ENCODE measurements at regions not wholly inside any gene's neighbourhood (a gene's known extent, or its start where the extent isn't known, plus 50 kb on each side); places are given as distances from the start of the nearest gene placed in this dataset.

DNA sequence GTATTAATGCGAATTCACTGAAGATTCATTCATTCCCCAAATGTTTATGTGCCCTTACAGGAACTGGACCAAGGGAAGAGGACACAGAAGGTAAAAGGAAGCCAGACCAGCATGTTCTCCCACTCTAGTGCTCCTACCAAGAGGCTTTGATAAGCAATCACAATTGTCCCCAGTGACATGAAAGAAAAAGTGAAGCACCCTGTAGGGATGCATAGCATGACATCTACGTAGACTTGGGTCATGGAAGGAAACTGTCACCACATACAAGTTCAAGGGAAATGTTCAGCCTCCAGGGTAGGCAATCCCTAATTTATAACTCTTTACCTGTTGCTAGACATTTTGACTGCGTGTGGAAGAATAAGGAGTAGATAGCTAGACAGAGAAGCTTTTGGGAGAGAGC, 348.6 kb upstream of the MCTP2 start:
- TF ChIP-seq, protein P1, sequence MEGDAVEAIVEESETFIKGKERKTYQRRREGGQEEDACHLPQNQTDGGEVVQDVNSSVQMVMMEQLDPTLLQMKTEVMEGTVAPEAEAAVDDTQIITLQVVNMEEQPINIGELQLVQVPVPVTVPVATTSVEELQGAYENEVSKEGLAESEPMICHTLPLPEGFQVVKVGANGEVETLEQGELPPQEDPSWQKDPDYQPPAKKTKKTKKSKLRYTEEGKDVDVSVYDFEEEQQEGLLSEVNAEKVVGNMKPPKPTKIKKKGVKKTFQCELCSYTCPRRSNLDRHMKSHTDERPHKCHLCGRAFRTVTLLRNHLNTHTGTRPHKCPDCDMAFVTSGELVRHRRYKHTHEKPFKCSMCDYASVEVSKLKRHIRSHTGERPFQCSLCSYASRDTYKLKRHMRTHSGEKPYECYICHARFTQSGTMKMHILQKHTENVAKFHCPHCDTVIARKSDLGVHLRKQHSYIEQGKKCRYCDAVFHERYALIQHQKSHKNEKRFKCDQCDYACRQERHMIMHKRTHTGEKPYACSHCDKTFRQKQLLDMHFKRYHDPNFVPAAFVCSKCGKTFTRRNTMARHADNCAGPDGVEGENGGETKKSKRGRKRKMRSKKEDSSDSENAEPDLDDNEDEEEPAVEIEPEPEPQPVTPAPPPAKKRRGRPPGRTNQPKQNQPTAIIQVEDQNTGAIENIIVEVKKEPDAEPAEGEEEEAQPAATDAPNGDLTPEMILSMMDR (IDR thresholded peaks at IDR 0.05; ENCODE audit: low read depth, low read length): no peak
- DNase-seq (ENCODE audit: low read depth, low spot score): no peak
- H3K4me3 ChIP-seq (ENCODE audit: low read depth, low read length): no peak overlapping the region
- in situ Hi-C loops (cut with HindIII; ENCODE audit: low sequenced_read_pairs): no loop called here

DNA sequence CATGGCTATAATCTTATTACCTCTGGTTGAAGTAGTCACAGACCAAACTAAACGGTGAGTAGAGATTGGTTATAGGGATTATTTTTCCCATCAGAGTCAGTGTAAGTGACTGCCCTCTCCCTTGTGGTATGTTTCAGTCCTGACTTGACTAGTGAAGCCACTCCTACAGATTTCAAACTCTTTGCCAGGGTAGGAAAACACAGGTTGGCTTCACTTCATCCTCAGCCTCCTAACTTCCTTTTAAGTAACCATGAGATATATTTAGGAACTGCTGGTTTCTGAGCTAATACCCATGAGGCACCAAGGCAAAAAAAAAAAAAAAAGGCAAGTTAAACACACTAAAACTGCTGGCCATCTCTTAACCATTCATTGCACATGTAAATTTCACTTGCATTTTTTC, 349.2 kb upstream of the MCTP2 start:
- no peak for DNase-seq (ENCODE audit: low read depth, low spot score)
- no peak overlapping the region for H3K4me3 ChIP-seq (ENCODE audit: low read depth, low read length)
- TF ChIP-seq, protein P1 (IDR thresholded peaks at IDR 0.05; ENCODE audit: low read depth, low read length): no peak
- in situ Hi-C loops (cut with HindIII; ENCODE audit: low sequenced_read_pairs): no loop called here

DNA sequence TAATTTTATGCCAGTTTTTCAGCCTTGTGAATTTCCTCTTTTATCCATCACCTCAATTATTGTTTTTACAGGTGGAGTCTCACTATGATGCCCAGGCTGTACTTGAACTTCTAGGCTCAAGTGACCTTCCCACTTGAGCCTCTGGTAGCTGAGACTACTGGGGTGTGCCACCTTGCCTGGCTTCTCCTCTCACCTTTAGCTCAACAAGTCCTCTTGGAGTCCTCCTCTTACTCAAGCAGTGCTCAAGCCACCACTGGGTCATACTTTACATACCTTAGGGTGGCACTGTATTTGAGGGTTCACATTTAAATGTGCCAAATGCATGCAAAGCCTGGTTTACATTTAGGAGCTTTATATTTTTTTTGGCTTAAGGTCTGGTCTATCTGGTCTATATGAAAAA, 350.1 kb upstream of the MCTP2 start:
- in situ Hi-C loops (cut with HindIII; ENCODE audit: low sequenced_read_pairs): no loop called here
- no peak for DNase-seq (ENCODE audit: low read depth, low spot score)
- TF ChIP-seq, protein P1 (IDR thresholded peaks at IDR 0.05; ENCODE audit: low read depth, low read length): no peak

DNA sequence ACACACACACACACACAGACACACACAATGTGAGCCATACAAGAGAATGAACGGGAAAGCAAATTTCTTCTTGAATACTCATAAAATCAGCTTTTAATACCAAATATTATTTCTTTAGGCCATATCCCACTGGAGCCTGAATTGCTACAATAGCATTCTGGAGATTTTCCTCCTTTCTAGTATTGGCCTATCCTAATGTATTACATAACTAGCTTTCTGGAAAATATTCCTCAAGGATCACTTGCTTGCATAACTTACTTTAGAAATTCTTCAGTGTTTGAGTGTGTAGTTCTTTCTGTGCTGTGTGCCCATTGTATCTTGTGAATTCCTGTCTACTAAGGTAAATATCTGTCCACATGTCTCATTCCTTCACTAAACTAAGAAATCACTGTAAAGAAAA, 351.0 kb upstream of the MCTP2 start:
- H3K4me3 ChIP-seq (ENCODE audit: low read depth, low read length): no peak overlapping the region

More for the DNA sequence above, 350.1 kb upstream of the MCTP2 start:
- H3K4me3 ChIP-seq (ENCODE audit: low read depth, low read length): no peak overlapping the region

DNA sequence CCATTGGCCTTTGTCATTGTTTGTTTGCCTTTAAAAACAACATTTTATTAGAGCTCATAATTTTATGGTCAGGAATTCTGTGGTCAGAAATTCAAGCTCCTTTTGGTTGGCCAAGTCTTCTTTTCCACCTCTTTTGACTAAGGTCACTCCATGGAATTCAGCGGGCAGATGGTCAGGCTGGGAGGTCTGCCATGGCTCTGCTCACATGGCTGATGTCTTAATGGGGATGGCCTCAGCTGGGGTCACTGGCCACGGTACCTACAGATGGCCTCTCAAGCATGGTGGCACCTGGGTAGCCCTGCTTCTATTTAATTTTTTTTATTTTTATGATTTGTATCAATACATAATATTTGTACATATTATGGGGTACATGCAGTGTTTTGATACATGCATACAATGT, 360.8 kb upstream of the MCTP2 start:
- DNase-seq (ENCODE audit: low read depth, low spot score): no peak
- in situ Hi-C loops (cut with HindIII; ENCODE audit: low sequenced_read_pairs): no loop called here
- TF ChIP-seq, protein P1 (IDR thresholded peaks at IDR 0.05; ENCODE audit: low read depth, low read length): no peak
- H3K4me3 ChIP-seq (ENCODE audit: low read depth, low read length): no peak overlapping the region

More for the DNA sequence above, 351.0 kb upstream of the MCTP2 start:
- TF ChIP-seq, protein P1 (IDR thresholded peaks at IDR 0.05; ENCODE audit: low read depth, low read length): no peak
- in situ Hi-C loops (cut with HindIII; ENCODE audit: low sequenced_read_pairs): no loop called here
- DNase-seq (ENCODE audit: low read depth, low spot score): no peak

DNA sequence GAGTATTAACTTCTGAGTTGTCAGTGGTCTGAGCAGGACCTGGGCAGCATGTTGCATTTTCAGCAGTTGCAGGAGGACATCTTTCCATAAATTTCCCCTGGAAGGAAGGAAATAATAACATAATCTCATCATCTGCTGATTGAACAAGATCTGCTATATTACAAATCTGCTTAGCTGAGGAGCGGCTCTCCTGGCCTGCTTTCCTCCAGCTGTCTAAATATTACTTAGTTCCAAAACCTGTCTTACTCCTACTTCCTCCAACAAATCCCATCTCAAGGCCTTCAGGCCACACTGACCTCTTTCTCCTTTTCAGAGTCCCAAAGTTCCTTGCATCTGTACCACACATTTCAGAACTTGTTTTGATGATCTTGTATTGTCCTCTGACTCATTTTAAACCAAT, 364.4 kb upstream of the MCTP2 start:
- H3K4me3 ChIP-seq (ENCODE audit: low read depth, low read length): no peak overlapping the region
- DNase-seq (ENCODE audit: low read depth, low spot score): no peak
- in situ Hi-C loops (cut with HindIII; ENCODE audit: low sequenced_read_pairs): no loop called here
- TF ChIP-seq, protein P1 (IDR thresholded peaks at IDR 0.05; ENCODE audit: low read depth, low read length): no peak

DNA sequence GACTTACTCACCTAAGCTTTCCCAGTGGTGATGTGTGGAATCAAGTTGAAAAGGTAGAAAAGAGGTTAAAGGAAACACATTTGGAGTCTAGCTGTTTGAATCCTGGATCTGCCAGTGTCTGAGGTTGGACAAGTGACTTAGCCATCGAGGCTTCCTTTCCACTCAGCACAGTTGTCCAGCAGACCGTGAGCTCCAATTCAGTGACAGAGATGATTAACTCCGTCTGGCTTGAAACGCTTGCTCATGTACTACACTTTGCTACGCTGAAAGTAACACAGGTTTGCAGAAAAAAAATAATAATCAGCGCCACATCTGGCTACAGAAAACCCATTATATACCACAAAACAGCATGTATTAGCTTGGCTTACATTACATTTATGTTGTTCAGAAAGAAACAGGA, 364.9 kb upstream of the MCTP2 start:
- H3K4me3 ChIP-seq (ENCODE audit: low read depth, low read length): no peak overlapping the region
- in situ Hi-C loops (cut with HindIII; ENCODE audit: low sequenced_read_pairs): no loop called here
- no peak for DNase-seq (ENCODE audit: low read depth, low spot score)
- TF ChIP-seq, protein P1 (IDR thresholded peaks at IDR 0.05; ENCODE audit: low read depth, low read length): no peak
